H1 (cell line): ENCODE measurements at regions not wholly inside any gene's neighbourhood (a gene's known extent, or its start where the extent isn't known, plus 50 kb on each side); places are given as distances from the start of the nearest gene placed in this dataset.

ENCODE experiments used
- CTCF ChIA-PET: fragments of 300-600 bp; sonication (Branson Sonifier 250); formaldehyde crosslinking; loops from one replicate; lab custom pipeline; 2021; ENCODE audit not compliant: partially characterized antibody; lab: Charles Lee
- POLR2A ChIA-PET: fragments of 300-600 bp; sonication (Branson Sonifier 250); formaldehyde crosslinking; loops from one replicate; lab custom pipeline; 2021; ENCODE audit warnings: inconsistent platforms; ENCODE audit not compliant: partially characterized antibody; lab: Charles Lee
- DNase-seq, 2 experiments: peaks; one replicate each; pipeline versions ENCODE4 v3.0.0 to v3.0.0-alpha.2; 2010 to 2022; ENCODE audit warnings: low spot score in 2 of 2, low read depth in 1 of 2, mixed read lengths in 1 of 2
- FAIRE-seq: peaks from 2 replicates; lab custom pipeline; 2011; peaks lifted over from hg19 to GRCh38; lab: Jason Lieb, UNC
- H2AFZ ChIP-seq: 2 replicates; pipeline ENCODE4 v1.8.1; 2012; ENCODE audit warnings: low read length, inconsistent platforms
- H2AK5ac ChIP-seq: 2 replicates; pipeline ENCODE4 v1.6.1; 2013; ENCODE audit warnings: low read depth, low read length
- H2BK120ac ChIP-seq: replicated peaks from 2 replicates; pipeline ENCODE3; 2013; ENCODE audit warnings: low read depth, low read length, inconsistent platforms
- H2BK12ac ChIP-seq: 2 replicates; pipeline ENCODE4 v1.6.1; 2013; ENCODE audit warnings: low read depth, low read length
- H2BK15ac ChIP-seq: 2 replicates; pipeline ENCODE4 v1.6.1; 2013; ENCODE audit warnings: low read length
- H2BK20ac ChIP-seq: 2 replicates; pipeline ENCODE4 v1.6.1; 2013; ENCODE audit warnings: low read length
- H2BK5ac ChIP-seq: 2 replicates; pipeline ENCODE4 v1.6.1; 2013; ENCODE audit warnings: low read depth, low read length
- H3K14ac ChIP-seq: 2 replicates; pipeline ENCODE4 v1.6.1; 2013; ENCODE audit warnings: inconsistent platforms; ENCODE audit not compliant: insufficient read length
- H3K18ac ChIP-seq: 2 replicates; pipeline ENCODE4 v1.6.1; 2013; ENCODE audit warnings: low read length; ENCODE audit errors: extremely low read depth
- H3K23ac ChIP-seq: 2 replicates; pipeline ENCODE4 v1.6.1; 2013; ENCODE audit warnings: inconsistent platforms; ENCODE audit not compliant: insufficient read length
- H3K23me2 ChIP-seq: 2 replicates; pipeline ENCODE4 v1.6.1; 2013; ENCODE audit warnings: low read depth, low read length
- H3K27ac ChIP-seq: 2 replicates; pipeline ENCODE4 v1.6.1; 2011; ENCODE audit warnings: low read depth, low read length, inconsistent platforms
- H3K27me3 ChIP-seq, 4 experiments: replicated peaks in 1 of 4; 1 replicate in 1 of 4; 2 replicates in 3 of 4; pipeline versions ENCODE4 v1.6.1 to v1.8.1; 2011 to 2013; ENCODE audit warnings: low read length in 3 of 4, mild to moderate bottlenecking in 3 of 4, inconsistent platforms in 2 of 4, mixed read lengths in 2 of 4, moderate library complexity in 1 of 4; ENCODE audit not compliant: control insufficient read depth in 3 of 4, insufficient read depth in 3 of 4; ENCODE audit errors: extremely low read depth in 1 of 4
- H3K36me3 ChIP-seq, 4 experiments: 2 replicates each; pipeline versions ENCODE4 v1.6.1 to v1.8.1; 2011 to 2013; ENCODE audit warnings: mild to moderate bottlenecking in 4 of 4, low read length in 3 of 4, moderate library complexity in 2 of 4, control low read depth in 1 of 4, inconsistent platforms in 1 of 4; ENCODE audit not compliant: insufficient read depth in 4 of 4, control insufficient read depth in 2 of 4
- H3K4ac ChIP-seq: replicated peaks from 2 replicates; pipeline ENCODE3; 2013; ENCODE audit warnings: low read length, low read depth, mixed read lengths, inconsistent platforms; ENCODE audit not compliant: insufficient read length
- H3K4me1 ChIP-seq, 4 experiments: replicated peaks in 1 of 4; 1 replicate in 1 of 4; 2 replicates in 3 of 4; pipeline versions ENCODE4 v1.6.1 to v1.8.1; 2011 to 2013; ENCODE audit warnings: low read length in 3 of 4, inconsistent platforms in 2 of 4, mixed read lengths in 1 of 4; ENCODE audit not compliant: insufficient read depth in 4 of 4, control insufficient read depth in 3 of 4
- H3K4me2 ChIP-seq, 2 experiments: 2 replicates each; pipeline versions ENCODE4 v1.6.1 to v1.8.1; 2011 to 2013; ENCODE audit warnings: low read depth in 2 of 2, low read length in 2 of 2, control low read depth in 1 of 2, inconsistent platforms in 1 of 2, mild to moderate bottlenecking in 1 of 2; ENCODE audit not compliant: insufficient read depth in 1 of 2
- H3K4me3 ChIP-seq, 4 experiments: fragments of 200-600, 300-600 bp in 1 of 4; sonication (generic), shearing (Covaris generic), sonication (Bioruptor Twin) in 1 of 4; 2 replicates each; pipeline versions ENCODE4 v1.5.1 to v1.8.1; 2011 to 2016; ENCODE audit warnings: low read length in 4 of 4, low read depth in 3 of 4, control low read depth in 2 of 4, inconsistent platforms in 2 of 4, mild to moderate bottlenecking in 2 of 4, mixed read lengths in 1 of 4, moderate library complexity in 1 of 4; ENCODE audit not compliant: insufficient read depth in 2 of 4; ENCODE audit errors: extremely low read depth in 1 of 4
- H3K56ac ChIP-seq: replicated peaks from 2 replicates; pipeline ENCODE3; 2013; ENCODE audit warnings: low read depth, mild to moderate bottlenecking, mixed read lengths, low read length, inconsistent platforms; ENCODE audit not compliant: insufficient read length
- H3K79me1 ChIP-seq: 2 replicates; pipeline ENCODE4 v1.6.1; 2013; ENCODE audit warnings: low read depth, low read length, control low read depth
- H3K79me2 ChIP-seq, 2 experiments: 2 replicates each; pipeline versions ENCODE4 v1.6.1 to v1.8.1; 2012 to 2013; ENCODE audit warnings: low read length in 2 of 2, mild to moderate bottlenecking in 2 of 2, inconsistent platforms in 1 of 2; ENCODE audit not compliant: insufficient read depth in 2 of 2, control insufficient read depth in 1 of 2
- H3K9ac ChIP-seq, 4 experiments: replicated peaks in 1 of 4; 1 replicate in 1 of 4; 2 replicates in 3 of 4; pipeline versions ENCODE4 v1.6.1 to v1.8.1; 2011 to 2013; ENCODE audit warnings: low read depth in 3 of 4, low read length in 3 of 4, control low read depth in 2 of 4, mild to moderate bottlenecking in 2 of 4, moderate library complexity in 2 of 4, inconsistent platforms in 1 of 4; ENCODE audit errors: extremely low read depth in 1 of 4
- H3K9me3 ChIP-seq, 2 experiments: 2 replicates each; pipeline versions ENCODE4 v1.6.1 to v1.8.1; 2012 to 2013; ENCODE audit warnings: mild to moderate bottlenecking in 2 of 2, moderate library complexity in 2 of 2, control low read depth in 1 of 2, inconsistent platforms in 1 of 2, low read depth in 1 of 2, low read length in 1 of 2, mixed read lengths in 1 of 2; ENCODE audit not compliant: insufficient read depth in 2 of 2
- H4K20me1 ChIP-seq, 2 experiments: replicated peaks in 1 of 2; 2 replicates each; pipeline versions ENCODE3 to v1.8.1; 2011 to 2013; ENCODE audit warnings: inconsistent platforms in 2 of 2, low read length in 2 of 2, mild to moderate bottlenecking in 1 of 2; ENCODE audit not compliant: insufficient read depth in 2 of 2, control insufficient read depth in 1 of 2
- H4K5ac ChIP-seq: 2 replicates; pipeline ENCODE4 v1.6.1; 2013; ENCODE audit warnings: low read length, low read depth, mixed read lengths, inconsistent platforms; ENCODE audit not compliant: insufficient read length
- H4K8ac ChIP-seq: 2 replicates; pipeline ENCODE4 v1.8.0; 2013; ENCODE audit warnings: mild to moderate bottlenecking, moderate library complexity, low read length, inconsistent platforms; ENCODE audit not compliant: insufficient read depth; ENCODE audit errors: extremely low read depth
- H4K91ac ChIP-seq: replicated peaks from 2 replicates; pipeline ENCODE3; 2013; ENCODE audit warnings: low read length, mixed read lengths, inconsistent platforms; ENCODE audit not compliant: insufficient read length
- JUND ChIP-seq: IDR thresholded peaks from 2 replicates; pipeline ENCODE4 v1.6.1; 2011; ENCODE audit warnings: mild to moderate bottlenecking, improper control_type of control experiment, low read length
- RNF2 ChIP-seq: fragments of 200-900, 300-1000 bp; sonication (generic); IDR thresholded peaks from 2 replicates; pipeline ENCODE4 v1.7.1; 2016; ENCODE audit warnings: borderline replicate concordance, low read depth, mild to moderate bottlenecking, antibody characterized with exemption, low read length; ENCODE audit not compliant: poor library complexity, severe bottlenecking; ENCODE audit errors: missing control alignments
- SUZ12 ChIP-seq: fragments of 200-600 bp; sonication (generic); IDR thresholded peaks from 2 replicates; pipeline ENCODE4 v1.6.1; 2012; ENCODE audit warnings: mild to moderate bottlenecking, inconsistent platforms, low read length, moderate library complexity, mixed read lengths
- WGBS, 2 experiments: shearing (Covaris generic) in 1 of 2; methylation state at CpG; one replicate each; pipeline versions ENCODE4 v1.1.6 to v1.1.7; 2013 to 2015; ENCODE audit warnings: low lambda C conversion rate in 2 of 2, mixed read lengths in 2 of 2, inconsistent platforms in 1 of 2, low coverage in 1 of 2, missing lambda C conversion rate in 1 of 2; ENCODE audit not compliant: insufficient replicate concordance in 2 of 2, insufficient coverage in 1 of 2, insufficient read length in 1 of 2; ENCODE audit errors: extremely low coverage in 1 of 2, missing lambda C conversion rate in 1 of 2; 5-methylcytosine and 5-hydroxymethylcytosine counted together

GRCh38 chrX:151825007-151825406 is 87.7 kb upstream of the MAGEA4 start:
- H4K20me1 ChIP-seq = no peaks in the 10 kb centered on the region
- H2BK12ac ChIP-seq = no peak overlapping the region
- H3K27ac ChIP-seq = no peak overlapping the region
- H3K4ac ChIP-seq = no peak overlapping the region
- H4K91ac ChIP-seq = no peak overlapping the region
- H3K4me1 ChIP-seq = no peaks in the 10 kb centered on the region
- H3K56ac ChIP-seq = no peak overlapping the region
- no peak overlapping the region for H3K9ac ChIP-seq
- no peak overlapping the region for H2BK5ac ChIP-seq
- H2BK120ac ChIP-seq = no peak overlapping the region
- ChIA-PET CTCF (interaction anchor here (1.3 kb wide), 1 partner anchor 73 kb away, joined by 4 read pairs; no protein-coding TSS in a partner anchor), POLR2A (interaction anchor here (1.1 kb wide), 1 partner anchor 13 kb away, joined by 3 read pairs; no protein-coding TSS in a partner anchor)
- H3K18ac ChIP-seq = no peak overlapping the region
- no peak overlapping the region for H2AK5ac ChIP-seq
- no peak overlapping the region for H2BK15ac ChIP-seq
- no peak overlapping the region for H3K14ac ChIP-seq
- H3K4me3 ChIP-seq = no peak overlapping the region
- no peaks in the 10 kb centered on the region for H3K27me3 ChIP-seq
- no peak overlapping the region for H4K5ac ChIP-seq
- no peaks in the 10 kb centered on the region for H3K23me2 ChIP-seq
- H2BK20ac ChIP-seq = no peak overlapping the region
- no peak overlapping the region for H2AFZ ChIP-seq
- H3K79me1 ChIP-seq = no peaks in the 10 kb centered on the region
- no peak overlapping the region for H3K23ac ChIP-seq
- no peak for FAIRE-seq
- no peaks in the 10 kb centered on the region for H3K36me3 ChIP-seq
- H4K8ac ChIP-seq = no peak overlapping the region
- no peak for TF ChIP-seq JUND
- no peak for TF ChIP-seq SUZ12
- no peak for TF ChIP-seq RNF2
- no peak for DNase-seq
- WGBS, 2 experiments = 72% methylated on average over 2 of the region's 3 CpGs; no CpG with 5 or more reads in 1 of the 2 experiments
- no peak overlapping the region for H3K4me2 ChIP-seq
- no peaks in the 10 kb centered on the region for H3K9me3 ChIP-seq
- no peaks in the 10 kb centered on the region for H3K79me2 ChIP-seq
